GM23248 (cell line): ENCODE measurements at regions not wholly inside any gene's neighbourhood (a gene's known extent, or its start where the extent isn't known, plus 50 kb on each side); places are given as distances from the start of the nearest gene placed in this dataset.

Source experiments
- DNase-seq: peaks from one replicate; pipeline ENCODE4 v3.0.0-alpha.2; 2015
- H2AFZ ChIP-seq: fragments of 200-600 bp; sonication (generic); 2 replicates; pipeline ENCODE4 v1.6.1; 2016; ENCODE audit warnings: antibody characterized with exemption
- H3F3A ChIP-seq: fragments of 200-600 bp; sonication (generic); 2 replicates; pipeline ENCODE4 v1.6.1; 2016; ENCODE audit warnings: mild to moderate bottlenecking, antibody characterized with exemption, mixed run types; ENCODE audit not compliant: insufficient read depth
- H3K27ac ChIP-seq: fragments of 200-600 bp; sonication (generic); 2 replicates; pipeline ENCODE4 v1.5.1; 2016; ENCODE audit warnings: mild to moderate bottlenecking
- H3K27me3 ChIP-seq: fragments of 200-600 bp; sonication (generic); replicated peaks from 2 replicates; pipeline ENCODE4 v1.6.1; 2016; ENCODE audit warnings: mild to moderate bottlenecking; ENCODE audit not compliant: insufficient read depth
- H3K36me3 ChIP-seq: fragments of 200-600 bp; sonication (generic); 2 replicates; pipeline ENCODE4 v1.6.1; 2016; ENCODE audit warnings: low read depth, mild to moderate bottlenecking
- H3K4me1 ChIP-seq: fragments of 200-600 bp; sonication (generic); 2 replicates; pipeline ENCODE4 v1.6.1; 2016; ENCODE audit warnings: mild to moderate bottlenecking; ENCODE audit not compliant: insufficient read depth
- H3K4me2 ChIP-seq: fragments of 200-600 bp; sonication (generic); one replicate; pipeline ENCODE4 v1.6.1; 2016; ENCODE audit warnings: mild to moderate bottlenecking; ENCODE audit not compliant: unreplicated experiment
- H3K4me3 ChIP-seq: fragments of 200-600 bp; sonication (generic); 2 replicates; pipeline ENCODE4 v1.5.1; 2016; ENCODE audit warnings: mild to moderate bottlenecking
- H3K79me2 ChIP-seq: fragments of 200-600 bp; sonication (generic); 2 replicates; pipeline ENCODE4 v1.6.1; 2016; ENCODE audit warnings: mild to moderate bottlenecking; ENCODE audit not compliant: insufficient read depth
- H3K9ac ChIP-seq: fragments of 200-600 bp; sonication (generic); 2 replicates; pipeline ENCODE4 v1.6.1; 2016; ENCODE audit warnings: mild to moderate bottlenecking
- H3K9me2 ChIP-seq: fragments of 200-600 bp; sonication (generic); 2 replicates; pipeline ENCODE4 v1.6.1; 2016; ENCODE audit warnings: mixed run types, mild to moderate bottlenecking, moderate library complexity; ENCODE audit not compliant: insufficient read depth
- H3K9me3 ChIP-seq: fragments of 200-600 bp; sonication (generic); one replicate; pipeline ENCODE4 v1.6.1; 2017; ENCODE audit warnings: low read depth
- H4K20me1 ChIP-seq: fragments of 200-600 bp; sonication (generic); 2 replicates; pipeline ENCODE4 v1.6.0; 2016; ENCODE audit not compliant: insufficient read depth
- EZH2 ChIP-seq: fragments of 200-600 bp; sonication (generic); IDR thresholded peaks from 2 replicates; pipeline ENCODE4 v1.6.1; 2018; ENCODE audit warnings: antibody characterized with exemption, mild to moderate bottlenecking; ENCODE audit not compliant: insufficient read depth, poor library complexity, severe bottlenecking
- EZH2phosphoT487 ChIP-seq: fragments of 200-600 bp; sonication (generic); IDR thresholded peaks from 2 replicates; pipeline ENCODE4 v1.6.1; 2018; ENCODE audit warnings: antibody characterized with exemption, moderate library complexity, mild to moderate bottlenecking, low read depth; ENCODE audit not compliant: insufficient read depth
- WGBS, 2 experiments: methylation state at CpG; one replicate each; pipeline ENCODE4 v1.1.6; 2015 to 2017; ENCODE audit warnings: low lambda C conversion rate in 2 of 2, low coverage in 1 of 2; ENCODE audit errors: missing lambda C conversion rate in 2 of 2; 5-methylcytosine and 5-hydroxymethylcytosine counted together
- in situ Hi-C: fragments of 300-500 bp; cut with MboI; formaldehyde crosslinking; loops from 2 replicates; pipeline ENCODE4 v1.15.0; 2020

- peaks cover 4% of the 10 kb centered on the region for H3K9me3 ChIP-seq
- H3K27ac ChIP-seq = no peak overlapping the region
- TF ChIP-seq EZH2 (no peak), EZH2phosphoT487 (no peak)
- H3K9ac ChIP-seq = no peak overlapping the region
- H3F3A ChIP-seq = no peaks in the 10 kb centered on the region
- no peak for DNase-seq
- no peaks in the 10 kb centered on the region for H4K20me1 ChIP-seq
- no peaks in the 10 kb centered on the region for H3K36me3 ChIP-seq
- no peaks in the 10 kb centered on the region for H3K27me3 ChIP-seq
- in situ Hi-C loops = no loop called here
- H3K4me1 ChIP-seq = no peaks in the 10 kb centered on the region
- H3K79me2 ChIP-seq = no peaks in the 10 kb centered on the region
- H3K4me2 ChIP-seq = no peak overlapping the region
- no peaks in the 10 kb centered on the region for H3K9me2 ChIP-seq
- H3K4me3 ChIP-seq = no peak overlapping the region
- no peak overlapping the region for H2AFZ ChIP-seq
Observed at GRCh38 chr2:147211484-147211883, 633.3 kb upstream of the ACVR2A start.

- Histone ChIP-seq H3K4me3 (no peak overlapping the region), H3F3A (peaks cover 8% of the 10 kb centered on the region; the same call in 1 of the 2 replicates), H2AFZ (no peak overlapping the region; the same call in 1 of the 2 replicates), H3K27ac (peak overlapping the region; percentile 44), H3K9ac (no peak overlapping the region), H3K27me3 (no peaks in the 10 kb centered on the region), H3K9me3 (no peaks in the 10 kb centered on the region), H3K4me2 (peak overlapping the region; percentile 47), H3K36me3 (no peaks in the 10 kb centered on the region), H3K4me1 (peaks cover 15% of the 10 kb centered on the region), H3K9me2 (no peaks in the 10 kb centered on the region), H3K79me2 (no peaks in the 10 kb centered on the region), H4K20me1 (no peaks in the 10 kb centered on the region)
- in situ Hi-C loops = no loop called here
- TF ChIP-seq EZH2phosphoT487 (no peak), EZH2 (no peak)
- peak; percentile 85 for DNase-seq
Observed at GRCh38 chr2:147204102-147204501, 640.7 kb upstream of the ACVR2A start.

GRCh38 chr2:147198651-147199171 is 646.1 kb upstream of the ACVR2A start:
- no peaks in the 10 kb centered on the region for H3K27me3 ChIP-seq
- in situ Hi-C loops = no loop called here
- peaks cover 4% of the 10 kb centered on the region; the same call in 1 of the 2 replicates for H3F3A ChIP-seq
- H2AFZ ChIP-seq = no peak overlapping the region; the same call in 1 of the 2 replicates
- 47 to 52% methylated on average over 5 of the region's 5 CpGs for WGBS, 2 experiments
- no peaks in the 10 kb centered on the region for H3K9me2 ChIP-seq
- H3K4me2 ChIP-seq = no peak overlapping the region
- no peaks in the 10 kb centered on the region for H4K20me1 ChIP-seq
- no peak for DNase-seq
- H3K79me2 ChIP-seq = no peaks in the 10 kb centered on the region
- no peaks in the 10 kb centered on the region for H3K36me3 ChIP-seq
- no peak overlapping the region for H3K9ac ChIP-seq
- H3K4me1 ChIP-seq = peaks cover 4% of the 10 kb centered on the region
- no peaks in the 10 kb centered on the region for H3K9me3 ChIP-seq
- H3K4me3 ChIP-seq = no peak overlapping the region
- no peak overlapping the region for H3K27ac ChIP-seq
- TF ChIP-seq EZH2 (no peak), EZH2phosphoT487 (no peak)

GRCh38 chr2:147197754-147198483 is 646.9 kb upstream of the ACVR2A start:
- in situ Hi-C loops = no loop called here
- Histone ChIP-seq H3K27ac (no peak overlapping the region), H3K9me3 (no peaks in the 10 kb centered on the region), H2AFZ (no peak overlapping the region), H3K9me2 (no peaks in the 10 kb centered on the region), H3F3A (no peaks in the 10 kb centered on the region), H3K79me2 (no peaks in the 10 kb centered on the region), H3K9ac (no peak overlapping the region), H3K4me1 (no peaks in the 10 kb centered on the region), H4K20me1 (no peaks in the 10 kb centered on the region), H3K36me3 (no peaks in the 10 kb centered on the region), H3K27me3 (no peaks in the 10 kb centered on the region), H3K4me3 (no peak overlapping the region), H3K4me2 (no peak overlapping the region)
- DNase-seq = no peak
- TF ChIP-seq EZH2phosphoT487 (no peak), EZH2 (no peak)
- WGBS, 2 experiments = 58 to 59% methylated on average over 8 of the region's 8 CpGs
